Left lung (tissue), 4 donors: ENCODE measurements at regions not wholly inside any gene's neighbourhood (a gene's known extent, or its start where the extent isn't known, plus 50 kb on each side); places are given as distances from the start of the nearest gene placed in this dataset.

Experiments used
- ATAC-seq: fragments of 200-7000 bp; cut with Tn5 transposase; one replicate; pipeline ENCODE4 v1.9.1; 2020; ENCODE audit warnings: moderate library complexity
- DNase-seq, 4 donors: peaks; one replicate each; pipeline ENCODE4 v3.0.0-alpha.2; 2013 to 2020
- H3K27ac ChIP-seq, 2 donors: fragments of 200-600 bp; sonication (generic) in 1 of 2; one replicate each; pipeline versions ENCODE4 v1.5.0 to v1.8.0; 2020 to 2021
- H3K27me3 ChIP-seq, 2 donors: fragments of 200-600 bp; sonication (generic) in 1 of 2; one replicate each; pipeline versions ENCODE4 v1.5.0 to v1.8.0; 2020 to 2021
- H3K36me3 ChIP-seq, 2 donors: fragments of 200-600 bp; sonication (generic) in 1 of 2; one replicate each; pipeline versions ENCODE4 v1.5.0 to v1.8.0; 2020 to 2021
- H3K4me1 ChIP-seq, 2 donors: fragments of 200-600 bp; one replicate each; pipeline ENCODE4 v1.8.0; 2021
- H3K4me3 ChIP-seq, 2 donors: fragments of 200-600 bp; sonication (generic) in 1 of 2; one replicate each; pipeline versions ENCODE4 v1.5.0 to v1.8.0; 2020 to 2021; ENCODE audit warnings: mild to moderate bottlenecking in 1 of 2
- H3K9me3 ChIP-seq, 2 donors: fragments of 200-600 bp; sonication (generic) in 1 of 2; one replicate each; pipeline versions ENCODE4 v1.5.0 to v1.8.0; 2020 to 2021
- CTCF ChIP-seq, 2 donors: fragments of 200-600 bp; sonication (generic) in 1 of 2; IDR thresholded peaks; one replicate each; pipeline versions ENCODE4 v1.5.0 to v1.8.0; 2021; ENCODE audit warnings: antibody characterized with exemption in 2 of 2
- intact Hi-C, 2 donors: fragments of 100-400 bp; cut with DNase I; formaldehyde crosslinking; loops; one replicate each; pipeline versions ENCODE4 v1.11.2 to v1.14.2; 2022
- donor health status: DM: no; HTN: yes; CAD: no.
- donor health status: DM: no; HTN: no; CAD: no.

GRCh38 chr1:57707631-57708030 lies 283.8 kb upstream of the DAB1 start:
- no peak for ATAC-seq

GRCh38 chr1:57704811-57705210 lies 281.0 kb upstream of the DAB1 start:
- Histone ChIP-seq H3K4me3 (no peak overlapping the region), H3K27ac (no peak overlapping the region), H3K36me3 (no peaks in the 10 kb centered on the region), H3K4me1 (no peaks in the 10 kb centered on the region), H3K27me3 (no peaks in the 10 kb centered on the region), H3K9me3 (no peaks in the 10 kb centered on the region)
- no peak for DNase-seq
- ATAC-seq = no peak
- intact Hi-C loops = no loop called here
- no peak for TF ChIP-seq CTCF (IDR thresholded peaks at IDR 0.05)

More at GRCh38 chr1:57707631-57708030, 283.8 kb upstream of the DAB1 start:
- Histone ChIP-seq H3K4me3 (no peak overlapping the region), H3K27me3 (no peaks in the 10 kb centered on the region), H3K27ac (no peak overlapping the region), H3K4me1 (no peaks in the 10 kb centered on the region), H3K36me3 (no peaks in the 10 kb centered on the region), H3K9me3 (no peaks in the 10 kb centered on the region)
- intact Hi-C loops = no loop called here
- no peak for DNase-seq
- TF ChIP-seq CTCF (IDR thresholded peaks at IDR 0.05) = no peak

GRCh38 chr1:57704231-57704630 lies 280.4 kb upstream of the DAB1 start:
- no peaks in the 10 kb centered on the region for H3K36me3 ChIP-seq
- H3K4me3 ChIP-seq = no peak overlapping the region
- no peaks in the 10 kb centered on the region for H3K9me3 ChIP-seq
- H3K4me1 ChIP-seq = no peaks in the 10 kb centered on the region
- ATAC-seq (no peak), DNase-seq (no peak)
- TF ChIP-seq CTCF (IDR thresholded peaks at IDR 0.05) = no peak
- no peak overlapping the region for H3K27ac ChIP-seq
- no peaks in the 10 kb centered on the region for H3K27me3 ChIP-seq
- intact Hi-C loops = no loop called here

- no peak overlapping the region for H3K4me3 ChIP-seq
- peaks cover 0 to 24% of the 10 kb centered on the region in 2 donors for H3K9me3 ChIP-seq
- no peak for TF ChIP-seq CTCF (IDR thresholded peaks at IDR 0.05)
- DNase-seq = no peak
- no peak overlapping the region for H3K27ac ChIP-seq
- no peak for ATAC-seq
- no peaks in the 10 kb centered on the region for H3K4me1 ChIP-seq
- H3K27me3 ChIP-seq = peaks cover 0 to 7% of the 10 kb centered on the region in 2 donors
- intact Hi-C loops = no loop called here
- no peaks in the 10 kb centered on the region for H3K36me3 ChIP-seq
These were observed 273.0 kb upstream of the DAB1 start for GRCh38 chr1:57696904-57697303.

- Histone ChIP-seq H3K36me3 (no peaks in the 10 kb centered on the region), H3K9me3 (peaks cover 0 to 32% of the 10 kb centered on the region in 2 donors), H3K27me3 (peaks cover 0 to 7% of the 10 kb centered on the region in 2 donors), H3K4me3 (no peak overlapping the region), H3K4me1 (no peaks in the 10 kb centered on the region), H3K27ac (no peak overlapping the region)
- ATAC-seq (no peak), DNase-seq (no peak)
- intact Hi-C loops = no loop called here
- no peak for TF ChIP-seq CTCF (IDR thresholded peaks at IDR 0.05)
These were observed 272.2 kb upstream of the DAB1 start for GRCh38 chr1:57696043-57696442.
